Neural progenitor cell (in vitro differentiated cells): ENCODE measurements at regions not wholly inside any gene's neighbourhood (a gene's known extent, or its start where the extent isn't known, plus 50 kb on each side); places are given as distances from the start of the nearest gene placed in this dataset.

Experiments
- CTCF ChIP-seq: fragments of 200-600 bp; sonication (generic); IDR thresholded peaks from 2 replicates; pipeline ENCODE4 v1.5.1; 2017; ENCODE audit warnings: antibody characterized with exemption, mild to moderate bottlenecking
- EZH2 ChIP-seq: fragments of 200-600 bp; sonication (generic); IDR thresholded peaks from 2 replicates; pipeline ENCODE4 v1.6.1; 2017; ENCODE audit warnings: antibody characterized with exemption, mild to moderate bottlenecking, moderate library complexity

- TF ChIP-seq CTCF (no peak), EZH2 (no peak)
Measured at GRCh38 chr15:38073178-38073946, 138.9 kb downstream of the TMCO5A start.
